Stimulated activated memory B cell treated with anti-CD40 and anti-IgM and Interleukin-4, amounts not matched to agents 10 μg/mL and 1 μg/mL and 100 μg/mL, for 72 hours (primary cell): ENCODE measurements at regions not wholly inside any gene's neighbourhood (a gene's known extent, or its start where the extent isn't known, plus 50 kb on each side); places are given as distances from the start of the nearest gene placed in this dataset.

Experiments used
- ATAC-seq: fragments of 150-1000 bp; cut with Tn5 transposase; 2 replicates; pipeline ENCODE4 v1.10.0; 2021
- H3K27ac Mint-ChIP-seq: one replicate; pipeline ENCODE4 v1.8.0; 2022; ENCODE audit warnings: mild to moderate bottlenecking, mixed read lengths
- H3K27me3 Mint-ChIP-seq: one replicate; pipeline ENCODE4 v1.8.0; 2022; ENCODE audit warnings: mixed read lengths
- H3K36me3 Mint-ChIP-seq: one replicate; pipeline ENCODE4 v1.8.0; 2022; ENCODE audit warnings: mixed read lengths
- H3K4me1 Mint-ChIP-seq: one replicate; pipeline ENCODE4 v1.8.0; 2022; ENCODE audit warnings: mixed read lengths
- H3K4me3 Mint-ChIP-seq: one replicate; pipeline ENCODE4 v1.8.0; 2022; ENCODE audit warnings: mild to moderate bottlenecking, moderate library complexity, mixed read lengths
- H3K9me3 Mint-ChIP-seq: one replicate; pipeline ENCODE4 v1.8.0; 2022; ENCODE audit warnings: mixed read lengths

GRCh38 chr4:11901089-11901488, 472.4 kb upstream of the HS3ST1 start:
- Mint-ChIP-seq H3K36me3 (no peaks in the 10 kb centered on the region), H3K27ac (no peak overlapping the region), H3K4me1 (no peaks in the 10 kb centered on the region)

GRCh38 chr4:11900359-11900758, 471.7 kb upstream of the HS3ST1 start:
- Mint-ChIP-seq H3K4me3 (no peak overlapping the region), H3K4me1 (no peaks in the 10 kb centered on the region), H3K27me3 (no peaks in the 10 kb centered on the region), H3K9me3 (peaks cover 14% of the 10 kb centered on the region), H3K36me3 (no peaks in the 10 kb centered on the region), H3K27ac (no peak overlapping the region)
- no peak for ATAC-seq

More at GRCh38 chr4:11901089-11901488, 472.4 kb upstream of the HS3ST1 start:
- ATAC-seq, result no peak
- Mint-ChIP-seq H3K4me3 (no peak overlapping the region), H3K27me3 (no peaks in the 10 kb centered on the region), H3K9me3 (peaks cover 14% of the 10 kb centered on the region)

GRCh38 chr4:11898796-11899195, 470.1 kb upstream of the HS3ST1 start:
- no peak overlapping the region for H3K4me3 Mint-ChIP-seq
- no peak for ATAC-seq
- no peaks in the 10 kb centered on the region for H3K27me3 Mint-ChIP-seq
- H3K36me3 Mint-ChIP-seq, result no peaks in the 10 kb centered on the region
- H3K27ac Mint-ChIP-seq, result no peak overlapping the region
- H3K4me1 Mint-ChIP-seq, result no peaks in the 10 kb centered on the region
- H3K9me3 Mint-ChIP-seq, result peaks cover 14% of the 10 kb centered on the region

GRCh38 chr4:11895766-11896165, 467.1 kb upstream of the HS3ST1 start:
- Mint-ChIP-seq H3K4me3 (no peak overlapping the region), H3K27ac (no peak overlapping the region), H3K4me1 (no peaks in the 10 kb centered on the region), H3K36me3 (no peaks in the 10 kb centered on the region), H3K27me3 (no peaks in the 10 kb centered on the region), H3K9me3 (peaks cover 14% of the 10 kb centered on the region)
- ATAC-seq, result no peak

- Mint-ChIP-seq H3K4me3 (no peak overlapping the region), H3K36me3 (no peaks in the 10 kb centered on the region), H3K27ac (no peak overlapping the region), H3K27me3 (no peaks in the 10 kb centered on the region), H3K4me1 (no peaks in the 10 kb centered on the region), H3K9me3 (peaks cover 14% of the 10 kb centered on the region)
- ATAC-seq, result no peak
Observed at GRCh38 chr4:11894977-11895376, 466.3 kb upstream of the HS3ST1 start.

GRCh38 chr4:11894221-11894620, 465.5 kb upstream of the HS3ST1 start:
- Mint-ChIP-seq H3K36me3 (no peaks in the 10 kb centered on the region), H3K27me3 (no peaks in the 10 kb centered on the region), H3K4me3 (no peak overlapping the region), H3K9me3 (peaks cover 14% of the 10 kb centered on the region), H3K27ac (no peak overlapping the region), H3K4me1 (no peaks in the 10 kb centered on the region)
- ATAC-seq, result no peak

GRCh38 chr4:11889099-11889498, 460.4 kb upstream of the HS3ST1 start:
- no peaks in the 10 kb centered on the region for H3K27me3 Mint-ChIP-seq
- H3K9me3 Mint-ChIP-seq, result peaks cover 3% of the 10 kb centered on the region
- no peaks in the 10 kb centered on the region for H3K36me3 Mint-ChIP-seq
- no peaks in the 10 kb centered on the region for H3K4me1 Mint-ChIP-seq
- no peak overlapping the region for H3K27ac Mint-ChIP-seq
- H3K4me3 Mint-ChIP-seq, result no peak overlapping the region
- ATAC-seq, result no peak

GRCh38 chr4:11881947-11882346, 453.3 kb upstream of the HS3ST1 start:
- peaks cover 4% of the 10 kb centered on the region for H3K9me3 Mint-ChIP-seq
- H3K27me3 Mint-ChIP-seq, result no peaks in the 10 kb centered on the region
- no peak for ATAC-seq
- no peak overlapping the region for H3K27ac Mint-ChIP-seq
- H3K4me1 Mint-ChIP-seq, result no peaks in the 10 kb centered on the region
- no peak overlapping the region for H3K4me3 Mint-ChIP-seq
- H3K36me3 Mint-ChIP-seq, result no peaks in the 10 kb centered on the region

GRCh38 chr4:11881364-11881763, 452.7 kb upstream of the HS3ST1 start:
- Mint-ChIP-seq H3K9me3 (peaks cover 9% of the 10 kb centered on the region), H3K4me3 (no peak overlapping the region), H3K27ac (no peak overlapping the region), H3K4me1 (no peaks in the 10 kb centered on the region), H3K36me3 (no peaks in the 10 kb centered on the region), H3K27me3 (no peaks in the 10 kb centered on the region)
- no peak for ATAC-seq

- H3K27ac Mint-ChIP-seq, result no peak overlapping the region
- H3K36me3 Mint-ChIP-seq, result no peaks in the 10 kb centered on the region
- H3K27me3 Mint-ChIP-seq, result no peaks in the 10 kb centered on the region
- no peak overlapping the region for H3K4me3 Mint-ChIP-seq
- no peak for ATAC-seq
- H3K9me3 Mint-ChIP-seq, result peaks cover 13% of the 10 kb centered on the region
- no peaks in the 10 kb centered on the region for H3K4me1 Mint-ChIP-seq
Observed at GRCh38 chr4:11878241-11878640, 449.5 kb upstream of the HS3ST1 start.

- no peak overlapping the region for H3K27ac Mint-ChIP-seq
- H3K36me3 Mint-ChIP-seq, result no peaks in the 10 kb centered on the region
- H3K9me3 Mint-ChIP-seq, result peaks cover 13% of the 10 kb centered on the region
- H3K27me3 Mint-ChIP-seq, result no peaks in the 10 kb centered on the region
- no peaks in the 10 kb centered on the region for H3K4me1 Mint-ChIP-seq
- no peak for ATAC-seq
- no peak overlapping the region for H3K4me3 Mint-ChIP-seq
Observed at GRCh38 chr4:11876104-11876503, 447.4 kb upstream of the HS3ST1 start.

GRCh38 chr4:11869191-11869870, 440.6 kb upstream of the HS3ST1 start:
- H3K4me3 Mint-ChIP-seq, result no peak overlapping the region
- H3K27me3 Mint-ChIP-seq, result no peaks in the 10 kb centered on the region
- no peaks in the 10 kb centered on the region for H3K4me1 Mint-ChIP-seq
- H3K27ac Mint-ChIP-seq, result no peak overlapping the region
- no peak for ATAC-seq
- no peaks in the 10 kb centered on the region for H3K36me3 Mint-ChIP-seq
- H3K9me3 Mint-ChIP-seq, result no peaks in the 10 kb centered on the region

GRCh38 chr4:11866391-11866790, 437.7 kb upstream of the HS3ST1 start:
- H3K4me1 Mint-ChIP-seq, result no peaks in the 10 kb centered on the region
- H3K27me3 Mint-ChIP-seq, result no peaks in the 10 kb centered on the region
- no peaks in the 10 kb centered on the region for H3K36me3 Mint-ChIP-seq
- ATAC-seq, result no peak
- H3K9me3 Mint-ChIP-seq, result peaks cover 4% of the 10 kb centered on the region
- H3K4me3 Mint-ChIP-seq, result no peak overlapping the region
- no peak overlapping the region for H3K27ac Mint-ChIP-seq

- no peak for ATAC-seq
- no peaks in the 10 kb centered on the region for H3K27me3 Mint-ChIP-seq
- H3K9me3 Mint-ChIP-seq, result peaks cover 4% of the 10 kb centered on the region
- no peaks in the 10 kb centered on the region for H3K4me1 Mint-ChIP-seq
- no peaks in the 10 kb centered on the region for H3K36me3 Mint-ChIP-seq
- no peak overlapping the region for H3K4me3 Mint-ChIP-seq
- H3K27ac Mint-ChIP-seq, result no peak overlapping the region
Observed at GRCh38 chr4:11860996-11861395, 432.3 kb upstream of the HS3ST1 start.

- H3K27ac Mint-ChIP-seq, result no peak overlapping the region
- H3K4me1 Mint-ChIP-seq, result no peaks in the 10 kb centered on the region
- peaks cover 4% of the 10 kb centered on the region for H3K9me3 Mint-ChIP-seq
- no peaks in the 10 kb centered on the region for H3K36me3 Mint-ChIP-seq
- no peak overlapping the region for H3K4me3 Mint-ChIP-seq
- H3K27me3 Mint-ChIP-seq, result no peaks in the 10 kb centered on the region
- no peak for ATAC-seq
Observed at GRCh38 chr4:11857881-11858280, 429.2 kb upstream of the HS3ST1 start.

GRCh38 chr4:11847167-11847566, 418.5 kb upstream of the HS3ST1 start:
- no peak for ATAC-seq
- H3K9me3 Mint-ChIP-seq, result no peaks in the 10 kb centered on the region
- H3K27ac Mint-ChIP-seq, result no peak overlapping the region
- H3K27me3 Mint-ChIP-seq, result no peaks in the 10 kb centered on the region
- no peak overlapping the region for H3K4me3 Mint-ChIP-seq
- H3K4me1 Mint-ChIP-seq, result no peaks in the 10 kb centered on the region
- no peaks in the 10 kb centered on the region for H3K36me3 Mint-ChIP-seq

- ATAC-seq, result no peak
- H3K27ac Mint-ChIP-seq, result no peak overlapping the region
- H3K36me3 Mint-ChIP-seq, result no peaks in the 10 kb centered on the region
- no peaks in the 10 kb centered on the region for H3K9me3 Mint-ChIP-seq
- no peak overlapping the region for H3K4me3 Mint-ChIP-seq
- no peaks in the 10 kb centered on the region for H3K27me3 Mint-ChIP-seq
- no peaks in the 10 kb centered on the region for H3K4me1 Mint-ChIP-seq
Observed at GRCh38 chr4:11843927-11844326, 415.2 kb upstream of the HS3ST1 start.
